ENCODE measurements at regions not wholly inside any gene's neighbourhood (a gene's known extent, or its start where the extent isn't known, plus 50 kb on each side); places are given as distances from the start of the nearest gene placed in this dataset.

- TF ChIP-seq CTCF (IDR thresholded peaks at IDR 0.05), result no peak
- no peak for TF ChIP-seq POLR2A (IDR thresholded peaks at IDR 0.05)
Measured at GRCh38 chr13:22738357-22738756, 442.4 kb upstream of the SGCG start.
